GM23248 (cell line): ENCODE measurements at regions not wholly inside any gene's neighbourhood (a gene's known extent, or its start where the extent isn't known, plus 50 kb on each side); places are given as distances from the start of the nearest gene placed in this dataset.

ENCODE experiments used
- EZH2 ChIP-seq: fragments of 200-600 bp; sonication (generic); IDR thresholded peaks from 2 replicates; pipeline ENCODE4 v1.6.1; 2018; ENCODE audit warnings: antibody characterized with exemption, mild to moderate bottlenecking; ENCODE audit not compliant: insufficient read depth, poor library complexity, severe bottlenecking
- EZH2phosphoT487 ChIP-seq: fragments of 200-600 bp; sonication (generic); IDR thresholded peaks from 2 replicates; pipeline ENCODE4 v1.6.1; 2018; ENCODE audit warnings: antibody characterized with exemption, moderate library complexity, mild to moderate bottlenecking, low read depth; ENCODE audit not compliant: insufficient read depth

DNA sequence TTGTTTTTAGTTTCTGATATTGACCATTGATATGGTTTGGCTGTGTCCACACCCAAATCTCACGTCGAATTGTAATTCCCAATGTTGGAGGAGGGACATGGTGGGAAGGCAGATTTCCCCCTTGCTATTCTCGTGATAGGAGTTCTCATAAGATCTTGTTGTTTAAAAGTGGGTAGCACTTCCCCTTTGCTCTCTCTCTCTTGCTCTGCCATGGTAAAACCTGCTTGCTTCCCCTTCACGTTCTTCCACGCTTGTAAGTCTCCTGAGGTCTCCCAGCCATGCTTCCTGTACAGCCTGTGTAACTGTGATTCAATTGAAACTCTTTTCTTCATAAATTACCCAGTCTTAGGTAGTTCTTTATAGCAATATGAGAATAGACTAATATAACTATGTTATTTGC is 203.6 kb upstream of the CHORDC1 start:
- no peak for TF ChIP-seq EZH2phosphoT487
- TF ChIP-seq EZH2, result no peak
